Lower lobe of right lung (tissue), 2 donors: ENCODE measurements at regions not wholly inside any gene's neighbourhood (a gene's known extent, or its start where the extent isn't known, plus 50 kb on each side); places are given as distances from the start of the nearest gene placed in this dataset.

ENCODE experiments used
- ATAC-seq, 2 donors: fragments of 200-7000 bp; cut with Tn5 transposase; one replicate each; pipeline ENCODE4 v1.9.1; 2020 to 2022; ENCODE audit warnings: mild to moderate bottlenecking in 2 of 2, moderate library complexity in 2 of 2
- DNase-seq: peaks from one replicate; pipeline ENCODE4 v3.0.0-alpha.2; 2020
- H3K27ac ChIP-seq: fragments of 200-600 bp; one replicate; pipeline ENCODE4 v1.8.0; 2022
- H3K27me3 ChIP-seq: fragments of 200-600 bp; one replicate; pipeline ENCODE4 v1.8.0; 2022; ENCODE audit warnings: low read depth
- H3K36me3 ChIP-seq: fragments of 200-600 bp; one replicate; pipeline ENCODE4 v1.8.0; 2022; ENCODE audit warnings: mild to moderate bottlenecking
- H3K4me1 ChIP-seq: fragments of 200-600 bp; one replicate; pipeline ENCODE4 v1.8.0; 2022
- H3K4me3 ChIP-seq: fragments of 200-600 bp; one replicate; pipeline ENCODE4 v1.8.0; 2022; ENCODE audit warnings: mild to moderate bottlenecking
- H3K9me3 ChIP-seq: fragments of 200-600 bp; one replicate; pipeline ENCODE4 v1.8.0; 2022
- CTCF ChIP-seq: fragments of 200-600 bp; IDR thresholded peaks from one replicate; pipeline ENCODE4 v1.8.0; 2022; ENCODE audit warnings: antibody characterized with exemption, mild to moderate bottlenecking
- intact Hi-C: fragments of 100-400 bp; cut with DNase I; formaldehyde crosslinking; loops from one replicate; pipeline ENCODE4 v1.11.0; 2022
- donor health status: DM: no; HTN: yes; CAD: no; lungs with severe emphysema.

DNA sequence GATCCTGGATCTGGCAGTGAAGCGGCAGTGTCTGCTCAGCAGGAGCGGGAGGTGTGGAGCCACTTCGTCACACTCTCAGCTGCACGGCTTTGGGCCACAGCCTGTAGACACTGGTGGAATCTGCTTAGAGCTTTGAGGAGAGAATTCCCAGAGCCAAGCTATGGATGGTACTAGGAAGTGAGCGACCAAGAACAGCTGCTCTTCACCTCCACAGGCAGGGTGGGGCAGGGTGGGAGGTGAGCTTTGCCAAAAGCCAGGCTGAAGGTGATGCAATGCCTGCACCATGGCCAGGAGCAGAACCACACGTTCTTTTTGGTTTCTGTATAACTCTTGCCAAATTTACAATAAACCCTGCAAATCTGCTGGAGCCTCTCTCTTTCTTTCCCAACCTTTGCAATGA, 226.1 kb downstream of the ANKRD30B start:
- H3K4me3 ChIP-seq = no peak overlapping the region
- DNase-seq (no peak), ATAC-seq (peak in 1 of 2 donors; percentile 9)
- H3K36me3 ChIP-seq = no peaks in the 10 kb centered on the region
- H3K4me1 ChIP-seq = no peaks in the 10 kb centered on the region
- no peak for TF ChIP-seq CTCF
- H3K9me3 ChIP-seq = no peaks in the 10 kb centered on the region
- intact Hi-C loops = no loop called here
- H3K27me3 ChIP-seq = no peaks in the 10 kb centered on the region
- no peak overlapping the region for H3K27ac ChIP-seq

DNA sequence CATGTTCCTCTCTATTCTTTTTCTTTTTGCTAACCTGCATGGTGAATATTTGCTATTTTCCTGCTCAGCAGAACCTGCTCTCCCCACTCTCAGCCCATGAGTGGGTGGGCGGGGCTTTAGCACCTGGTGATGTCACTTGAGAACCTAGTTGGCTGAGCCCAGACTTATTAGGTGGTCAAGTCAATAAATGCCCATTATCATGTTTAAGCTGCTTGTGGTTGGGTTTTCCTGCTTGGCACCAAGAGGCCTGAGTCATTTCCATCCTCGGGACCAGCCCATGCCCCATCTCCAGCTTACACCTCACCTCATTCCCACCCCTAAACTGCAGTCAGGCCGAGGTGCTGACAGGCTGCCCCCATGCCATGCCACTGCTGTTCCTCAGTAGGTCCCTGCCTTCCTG, 226.6 kb downstream of the ANKRD30B start:
- H3K4me1 ChIP-seq = no peaks in the 10 kb centered on the region
- no peak for DNase-seq
- intact Hi-C loops = no loop called here

DNA sequence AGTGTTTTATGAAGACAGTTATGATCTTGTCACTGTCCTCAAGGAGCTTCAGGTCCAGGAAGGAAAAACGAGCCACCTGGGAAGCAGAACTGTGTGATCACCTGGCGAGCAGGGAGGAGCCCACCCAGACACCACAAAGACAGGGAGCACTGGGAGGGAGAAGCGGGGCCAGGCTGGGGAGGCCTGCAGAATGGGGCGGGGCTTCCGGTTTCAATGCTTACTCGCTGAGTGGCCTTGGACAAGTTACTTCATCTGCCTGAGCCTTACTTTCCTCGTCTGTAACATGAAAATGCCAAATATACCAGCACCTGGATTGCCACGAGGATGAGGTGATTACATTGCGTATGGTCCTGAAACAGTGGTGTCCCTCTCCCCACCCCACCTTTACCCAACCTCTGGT, 227.5 kb downstream of the ANKRD30B start:
- Histone ChIP-seq H3K9me3 (no peaks in the 10 kb centered on the region), H3K4me3 (no peak overlapping the region), H3K27ac (no peak overlapping the region), H3K4me1 (no peaks in the 10 kb centered on the region), H3K27me3 (no peaks in the 10 kb centered on the region), H3K36me3 (no peaks in the 10 kb centered on the region)
- ATAC-seq (no peak), DNase-seq (no peak)
- intact Hi-C loops = no loop called here
- no peak for TF ChIP-seq CTCF

More for the DNA sequence above, 226.6 kb downstream of the ANKRD30B start:
- no peaks in the 10 kb centered on the region for H3K27me3 ChIP-seq
- peak in 1 of 2 donors; percentile 31 for ATAC-seq
- H3K9me3 ChIP-seq = no peaks in the 10 kb centered on the region
- no peaks in the 10 kb centered on the region for H3K36me3 ChIP-seq
- no peak overlapping the region for H3K4me3 ChIP-seq
- no peak for TF ChIP-seq CTCF
- no peak overlapping the region for H3K27ac ChIP-seq

GRCh38 chr18:14976736-14977430, 228.9 kb downstream of the ANKRD30B start:
- Histone ChIP-seq H3K9me3 (no peaks in the 10 kb centered on the region), H3K4me1 (no peaks in the 10 kb centered on the region), H3K27me3 (no peaks in the 10 kb centered on the region), H3K4me3 (no peak overlapping the region), H3K36me3 (no peaks in the 10 kb centered on the region), H3K27ac (no peak overlapping the region)
- no peak for TF ChIP-seq CTCF
- ATAC-seq (no peak), DNase-seq (no peak)
- intact Hi-C loops = no loop called here

DNA sequence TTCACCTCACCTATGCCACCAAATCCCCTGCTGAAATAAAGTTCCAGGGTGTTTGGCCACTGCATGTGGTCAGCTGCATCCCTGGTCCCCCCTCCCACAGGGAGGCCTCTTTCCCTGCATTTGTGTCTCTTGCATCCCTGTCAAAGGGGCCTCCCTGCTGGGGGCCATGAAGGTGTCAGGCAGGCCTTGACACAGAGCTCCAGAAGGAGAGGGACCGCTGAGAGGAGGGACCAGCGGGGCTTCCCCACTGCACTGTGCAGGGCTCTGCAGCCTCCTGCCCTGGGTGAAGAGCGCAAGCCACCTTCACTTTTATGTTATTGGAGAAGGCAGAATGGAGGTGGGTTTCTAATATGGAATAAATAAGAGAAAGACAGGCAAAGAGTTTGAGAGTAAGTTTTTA, 230.2 kb downstream of the ANKRD30B start:
- ATAC-seq (no peak), DNase-seq (no peak)
- H3K36me3 ChIP-seq = no peaks in the 10 kb centered on the region
- H3K9me3 ChIP-seq = no peaks in the 10 kb centered on the region
- TF ChIP-seq CTCF = no peak
- H3K4me1 ChIP-seq = no peaks in the 10 kb centered on the region
- H3K27ac ChIP-seq = no peak overlapping the region
- no peaks in the 10 kb centered on the region for H3K27me3 ChIP-seq
- no peak overlapping the region for H3K4me3 ChIP-seq
- intact Hi-C loops = no loop called here
